AG04450 (cell line): ENCODE measurements at regions not wholly inside any gene's neighbourhood (a gene's known extent, or its start where the extent isn't known, plus 50 kb on each side); places are given as distances from the start of the nearest gene placed in this dataset.

Source experiments
- CTCF ChIA-PET: fragments of 300-600, 350-600 bp; formaldehyde crosslinking; extraction: SDS; loops from one replicate; lab custom pipeline; 2022; ENCODE audit warnings: antibody characterized with exemption, inconsistent platforms; lab: Charles Lee
- POLR2A ChIA-PET: fragments of 350-600 bp; formaldehyde crosslinking; extraction: SDS; loops from one replicate; lab custom pipeline; 2021; ENCODE audit warnings: antibody characterized with exemption, inconsistent platforms; lab: Yijun Ruan, JAX
- DNase-seq: peaks from one replicate; pipeline ENCODE4 v3.0.0-alpha.2; 2011; ENCODE audit warnings: low read depth, low spot score
- H3K27ac ChIP-seq: one replicate; pipeline ENCODE4 v1.5.1; 2012; ENCODE audit warnings: low read depth, low read length, control low read depth
- H3K27me3 ChIP-seq: one replicate; pipeline ENCODE4 v1.6.0; 2012; ENCODE audit warnings: low read length; ENCODE audit not compliant: control insufficient read depth, insufficient read depth
- H3K4me3 ChIP-seq: 2 replicates; pipeline ENCODE4 v1.5.1; 2011; ENCODE audit warnings: mild to moderate bottlenecking, low read depth, low read length, control low read depth
- H3K9me3 ChIP-seq: 2 replicates; pipeline ENCODE4 v1.5.1; 2012; ENCODE audit warnings: low read length; ENCODE audit not compliant: control insufficient read depth, insufficient read depth
- CTCF ChIP-seq: IDR thresholded peaks from 2 replicates; pipeline ENCODE4 v1.5.1; 2011; ENCODE audit warnings: low read depth, low read length, control low read depth, inconsistent platforms

- no peak overlapping the region for H3K27ac ChIP-seq
- DNase-seq = no peak
- peaks cover 6% of the 10 kb centered on the region for H3K9me3 ChIP-seq
- H3K4me3 ChIP-seq = no peak overlapping the region
- H3K27me3 ChIP-seq = no peaks in the 10 kb centered on the region
- ChIA-PET CTCF (no interaction called here), POLR2A (no interaction called here)
- TF ChIP-seq CTCF = no peak
Measured at GRCh38 chr21:31491617-31492016, 147.6 kb upstream of the TIAM1 start.

- DNase-seq = no peak
- TF ChIP-seq CTCF = no peak
- ChIA-PET CTCF (no interaction called here), POLR2A (no interaction called here)
- Histone ChIP-seq H3K4me3 (no peak overlapping the region), H3K9me3 (peaks cover 17% of the 10 kb centered on the region), H3K27ac (no peak overlapping the region), H3K27me3 (no peaks in the 10 kb centered on the region)
Measured at GRCh38 chr21:31490443-31490842, 146.4 kb upstream of the TIAM1 start.

GRCh38 chr21:31489726-31490125 is 145.7 kb upstream of the TIAM1 start:
- ChIA-PET CTCF (no interaction called here), POLR2A (no interaction called here)
- no peaks in the 10 kb centered on the region for H3K27me3 ChIP-seq
- DNase-seq = no peak
- H3K27ac ChIP-seq = no peak overlapping the region
- H3K9me3 ChIP-seq = peaks cover 18% of the 10 kb centered on the region
- H3K4me3 ChIP-seq = no peak overlapping the region
- no peak for TF ChIP-seq CTCF

GRCh38 chr21:31489014-31489413 is 145.0 kb upstream of the TIAM1 start:
- no peak overlapping the region for H3K4me3 ChIP-seq
- H3K27ac ChIP-seq = no peak overlapping the region
- ChIA-PET POLR2A (no interaction called here), CTCF (no interaction called here)
- no peak for DNase-seq
- no peak for TF ChIP-seq CTCF
- peaks cover 21% of the 10 kb centered on the region for H3K9me3 ChIP-seq
- H3K27me3 ChIP-seq = no peaks in the 10 kb centered on the region

GRCh38 chr21:31484219-31484618 is 140.2 kb upstream of the TIAM1 start:
- H3K27ac ChIP-seq = no peak overlapping the region
- no peak for DNase-seq
- no peaks in the 10 kb centered on the region for H3K27me3 ChIP-seq
- ChIA-PET POLR2A (no interaction called here), CTCF (no interaction called here)
- no peak overlapping the region for H3K4me3 ChIP-seq
- TF ChIP-seq CTCF = no peak
- peaks cover 36% of the 10 kb centered on the region for H3K9me3 ChIP-seq
